SK-N-SH (cell line): ENCODE measurements at regions not wholly inside any gene's neighbourhood (a gene's known extent, or its start where the extent isn't known, plus 50 kb on each side); places are given as distances from the start of the nearest gene placed in this dataset.
A peak's percentile ranks its signal among the peaks of the same experiment; 100 is the strongest.

Experiments
- CTCF ChIA-PET: fragments of 300-600, 350-600 bp; formaldehyde crosslinking; extraction: SDS; loops from one replicate; lab custom pipeline; 2021; lab: Yijun Ruan, JAX
- POLR2A ChIA-PET: fragments of 350-600 bp; sonication (Branson Sonifier 250); formaldehyde crosslinking; extraction: SDS; loops from one replicate; lab custom pipeline; 2020; ENCODE audit warnings: antibody characterized with exemption, inconsistent platforms; lab: Yijun Ruan, JAX
- DNase-seq: peaks from one replicate; pipeline ENCODE4 v3.0.0; 2012
- H2AFZ ChIP-seq: fragments of 200-600 bp; sonication (generic); 2 replicates; pipeline ENCODE4 v1.8.1; 2016; ENCODE audit warnings: antibody characterized with exemption, mild to moderate bottlenecking, low read depth
- H3F3A ChIP-seq: fragments of 200-600 bp; sonication (generic); replicated peaks from 2 replicates; pipeline ENCODE3; 2016; ENCODE audit warnings: antibody characterized with exemption, mild to moderate bottlenecking; ENCODE audit not compliant: insufficient read depth
- H3K27ac ChIP-seq, 2 experiments: fragments of 200-500 bp in 1 of 2; fragments of 200-600 bp in 1 of 2; sonication (Bioruptor generic) in 1 of 2; sonication (generic), shearing (Covaris generic) in 1 of 2; 2 replicates each; pipeline versions ENCODE4 v1.5.1 to v1.6.1; 2014 to 2016; ENCODE audit warnings: low read depth in 2 of 2, inconsistent platforms in 1 of 2, low read length in 1 of 2, mild to moderate bottlenecking in 1 of 2, mixed read lengths in 1 of 2
- H3K27me3 ChIP-seq: fragments of 200-600 bp; sonication (generic), shearing (Covaris generic); 2 replicates; pipeline ENCODE4 v1.6.1; 2016; ENCODE audit warnings: mixed run types; ENCODE audit not compliant: insufficient read depth
- H3K36me3 ChIP-seq, 2 experiments: fragments of 200-500 bp in 1 of 2; fragments of 200-600 bp in 1 of 2; sonication (Bioruptor generic) in 1 of 2; sonication (generic) in 1 of 2; replicated peaks in 1 of 2; 2 replicates each; pipeline versions ENCODE3 to v1.5.1; 2014 to 2016; ENCODE audit warnings: low read length in 1 of 2, mild to moderate bottlenecking in 1 of 2; ENCODE audit not compliant: insufficient read depth in 2 of 2, control insufficient read depth in 1 of 2
- H3K4me1 ChIP-seq, 2 experiments: fragments of 200-500 bp in 1 of 2; fragments of 200-600 bp in 1 of 2; sonication (Bioruptor generic) in 1 of 2; sonication (generic), shearing (Covaris generic) in 1 of 2; 2 replicates each; pipeline versions ENCODE4 v1.5.1 to v1.6.1; 2014 to 2016; ENCODE audit warnings: low read depth in 1 of 2, low read length in 1 of 2, mixed run types in 1 of 2; ENCODE audit not compliant: insufficient read depth in 2 of 2, control insufficient read depth in 1 of 2
- H3K4me2 ChIP-seq: fragments of 200-600 bp; sonication (generic), shearing (Covaris generic); 2 replicates; pipeline ENCODE4 v1.6.1; 2017; ENCODE audit warnings: mixed run types
- H3K4me3 ChIP-seq, 2 experiments: fragments of 200-500 bp in 1 of 2; fragments of 200-600 bp in 1 of 2; sonication (Bioruptor generic) in 1 of 2; sonication (generic), shearing (Covaris generic) in 1 of 2; 2 replicates each; pipeline versions ENCODE4 v1.5.1 to v1.8.1; 2014 to 2016; ENCODE audit warnings: low read depth in 2 of 2, inconsistent platforms in 1 of 2, low read length in 1 of 2, mild to moderate bottlenecking in 1 of 2, mixed read lengths in 1 of 2, moderate library complexity in 1 of 2
- H3K79me2 ChIP-seq: fragments of 200-600 bp; sonication (generic); 2 replicates; pipeline ENCODE4 v1.8.1; 2017; ENCODE audit warnings: mild to moderate bottlenecking; ENCODE audit not compliant: insufficient read depth
- H3K9ac ChIP-seq: fragments of 200-600 bp; sonication (generic); 2 replicates; pipeline ENCODE4 v1.6.1; 2017; ENCODE audit warnings: mixed run types
- H3K9me2 ChIP-seq: fragments of 200-600 bp; sonication (generic); 2 replicates; pipeline ENCODE4 v1.6.1; 2017; ENCODE audit warnings: mixed run types
- H3K9me3 ChIP-seq: fragments of 200-600 bp; sonication (generic); 2 replicates; pipeline ENCODE4 v1.6.1; 2017; ENCODE audit warnings: mixed run types, mild to moderate bottlenecking, moderate library complexity
- H4K20me1 ChIP-seq: fragments of 200-600 bp; sonication (generic); 2 replicates; pipeline ENCODE4 v1.6.1; 2017; ENCODE audit warnings: mild to moderate bottlenecking, mixed run types; ENCODE audit not compliant: insufficient read depth
- EP300 ChIP-seq, 2 experiments: IDR thresholded peaks; 2 replicates each; pipeline versions ENCODE4 v1.4.0 to v1.6.1; 2012; ENCODE audit warnings: borderline replicate concordance in 1 of 2, low read depth in 1 of 2, low read length in 1 of 2
- EZH2phosphoT487 ChIP-seq: fragments of 200-600 bp; sonication (generic); IDR thresholded peaks from 2 replicates; pipeline ENCODE4 v1.6.1; 2017; ENCODE audit warnings: low read depth, mixed run types, mild to moderate bottlenecking, antibody characterized with exemption, moderate library complexity, borderline replicate concordance
- FOSL2 ChIP-seq: IDR thresholded peaks from 2 replicates; pipeline ENCODE4 v1.4.0; 2012; ENCODE audit warnings: low read depth, mild to moderate bottlenecking, moderate library complexity, borderline replicate concordance
- FOXM1 ChIP-seq: IDR thresholded peaks from 2 replicates; pipeline ENCODE4 v1.4.0; 2012; ENCODE audit warnings: low read depth, mild to moderate bottlenecking
- JUND ChIP-seq: IDR thresholded peaks from 2 replicates; pipeline ENCODE4 v1.4.0; 2012
- MEF2A ChIP-seq: IDR thresholded peaks from 2 replicates; pipeline ENCODE4 v1.4.0; 2012; ENCODE audit warnings: low read depth, borderline replicate concordance
- MXI1 ChIP-seq: IDR thresholded peaks from 2 replicates; pipeline ENCODE4 v1.6.1; 2012; ENCODE audit warnings: mild to moderate bottlenecking, low read depth, low read length, improper control_type of control experiment
- RFX5 ChIP-seq: IDR thresholded peaks from 2 replicates; pipeline ENCODE4 v1.6.1; 2012; ENCODE audit warnings: mild to moderate bottlenecking, improper control_type of control experiment, low read length
- TAF1 ChIP-seq: IDR thresholded peaks from 2 replicates; pipeline ENCODE4 v1.6.1; 2012; ENCODE audit warnings: low read depth, mild to moderate bottlenecking, low read length, moderate library complexity, borderline replicate concordance
- TEAD4 ChIP-seq: IDR thresholded peaks from 2 replicates; pipeline ENCODE4 v1.4.0; 2012; ENCODE audit warnings: mild to moderate bottlenecking, borderline replicate concordance; ENCODE audit not compliant: insufficient read depth
- YY1 ChIP-seq: IDR thresholded peaks from 2 replicates; pipeline ENCODE4 v1.4.0; 2012; ENCODE audit warnings: low read depth, mild to moderate bottlenecking
- WGBS: methylation state at CpG from one replicate; pipeline ENCODE4 v1.1.6; 2017; ENCODE audit warnings: low lambda C conversion rate; 5-methylcytosine and 5-hydroxymethylcytosine counted together
- TF ChIP-seq, protein P1 (sequence below): fragments of 150-350 bp; IDR thresholded peaks from 2 replicates; pipeline ENCODE4 v1.6.1; 2017; ENCODE audit warnings: antibody characterized with exemption, low read length, low read depth, borderline replicate concordance
- TF ChIP-seq, protein P2 (sequence below): fragments of 150-350 bp; IDR thresholded peaks from 2 replicates; pipeline ENCODE4 v1.6.1; 2016; ENCODE audit warnings: mild to moderate bottlenecking, low read depth, low read length
- TF ChIP-seq, protein P3 (sequence below): fragments of 200-600 bp; sonication (generic); IDR thresholded peaks from 2 replicates; pipeline ENCODE4 v1.6.1; 2017; ENCODE audit warnings: antibody characterized with exemption, mild to moderate bottlenecking, moderate library complexity
- TF ChIP-seq, protein P4 (sequence below): IDR thresholded peaks from 2 replicates; pipeline ENCODE4 v1.4.0; 2012; ENCODE audit warnings: low read depth, borderline replicate concordance

DNA sequence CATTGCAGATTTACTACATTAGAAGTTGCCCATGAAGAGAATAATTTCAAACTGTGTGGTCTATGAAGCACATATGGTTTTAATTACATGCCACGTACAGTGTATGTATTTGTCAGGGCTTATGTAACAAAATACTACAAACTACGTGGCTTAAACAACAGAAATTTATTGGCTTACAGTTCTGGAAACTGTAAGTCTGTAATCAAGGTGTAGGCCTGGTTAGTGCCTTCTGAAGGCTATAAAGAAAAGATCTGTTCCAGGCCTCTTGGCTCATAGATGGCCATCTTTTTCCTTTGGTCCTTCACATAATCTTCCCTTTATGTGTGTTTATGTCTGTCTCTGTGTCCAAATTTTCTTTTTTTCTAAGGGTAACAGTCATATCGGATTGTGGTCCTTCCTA is 1160.2 kb downstream of the FAM133A start:
- Histone ChIP-seq H3K27me3 (no peaks in the 10 kb centered on the region), H3K9me3 (no peaks in the 10 kb centered on the region), H3K4me2 (no peak overlapping the region), H3K27ac (no peak overlapping the region), H2AFZ (no peak overlapping the region), H3K9me2 (no peaks in the 10 kb centered on the region)
- DNase-seq, result no peak
- TF ChIP-seq, protein P1, sequence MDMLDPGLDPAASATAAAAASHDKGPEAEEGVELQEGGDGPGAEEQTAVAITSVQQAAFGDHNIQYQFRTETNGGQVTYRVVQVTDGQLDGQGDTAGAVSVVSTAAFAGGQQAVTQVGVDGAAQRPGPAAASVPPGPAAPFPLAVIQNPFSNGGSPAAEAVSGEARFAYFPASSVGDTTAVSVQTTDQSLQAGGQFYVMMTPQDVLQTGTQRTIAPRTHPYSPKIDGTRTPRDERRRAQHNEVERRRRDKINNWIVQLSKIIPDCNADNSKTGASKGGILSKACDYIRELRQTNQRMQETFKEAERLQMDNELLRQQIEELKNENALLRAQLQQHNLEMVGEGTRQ, result no peak
- TF ChIP-seq MEF2A (no peak), EP300 (IDR thresholded peaks at IDR 0.05; ENCODE audit: borderline replicate concordance in 1 of 2, low read depth in 1 of 2, low read length in 1 of 2) (no peak)
- TF ChIP-seq, all 33 proteins: peak for 0
- ChIA-PET POLR2A (no interaction called here), CTCF (no interaction called here)
- Histone ChIP-seq H3K36me3 (no peaks in the 10 kb centered on the region), H3F3A (no peaks in the 10 kb centered on the region), H3K9ac (no peak overlapping the region), H3K79me2 (no peaks in the 10 kb centered on the region), H3K4me3 (no peak overlapping the region), H3K4me1 (no peaks in the 10 kb centered on the region), H4K20me1 (no peaks in the 10 kb centered on the region)
- 3% methylated on average over 3 of the region's 3 CpGs for WGBS

DNA sequence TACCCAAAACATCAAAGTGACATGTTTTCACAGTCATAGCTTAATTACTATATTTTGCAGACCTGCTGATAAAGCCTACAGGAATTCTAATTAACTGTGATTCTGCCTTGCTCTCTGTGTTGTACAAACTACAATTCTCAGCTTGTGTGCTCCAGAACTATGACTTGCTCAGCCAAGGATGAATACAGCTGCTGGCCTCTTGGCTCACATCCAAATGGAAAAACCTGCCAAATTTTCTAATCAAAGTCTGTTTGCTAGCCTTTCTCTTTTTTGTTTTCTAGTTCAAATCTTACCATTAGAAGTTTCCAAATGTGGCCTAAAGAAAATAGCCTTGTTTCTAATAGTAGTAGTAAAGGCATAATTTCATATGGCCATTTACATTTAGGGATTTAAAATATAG is 1176.8 kb downstream of the FAM133A start:
- H3F3A ChIP-seq, result no peaks in the 10 kb centered on the region

More for the DNA sequence above, 1176.8 kb downstream of the FAM133A start:
- Histone ChIP-seq H3K9me2 (no peaks in the 10 kb centered on the region), H2AFZ (no peak overlapping the region), H4K20me1 (no peaks in the 10 kb centered on the region), H3K4me2 (no peak overlapping the region), H3K9me3 (no peaks in the 10 kb centered on the region), H3K4me1 (no peaks in the 10 kb centered on the region), H3K9ac (no peak overlapping the region), H3K27me3 (no peaks in the 10 kb centered on the region), H3K36me3 (no peaks in the 10 kb centered on the region), H3K79me2 (no peaks in the 10 kb centered on the region), H3K27ac (no peak overlapping the region)
- DNase-seq, result peak; percentile 4
- ChIA-PET CTCF (no interaction called here), POLR2A (no interaction called here)
- TF ChIP-seq, protein P2, sequence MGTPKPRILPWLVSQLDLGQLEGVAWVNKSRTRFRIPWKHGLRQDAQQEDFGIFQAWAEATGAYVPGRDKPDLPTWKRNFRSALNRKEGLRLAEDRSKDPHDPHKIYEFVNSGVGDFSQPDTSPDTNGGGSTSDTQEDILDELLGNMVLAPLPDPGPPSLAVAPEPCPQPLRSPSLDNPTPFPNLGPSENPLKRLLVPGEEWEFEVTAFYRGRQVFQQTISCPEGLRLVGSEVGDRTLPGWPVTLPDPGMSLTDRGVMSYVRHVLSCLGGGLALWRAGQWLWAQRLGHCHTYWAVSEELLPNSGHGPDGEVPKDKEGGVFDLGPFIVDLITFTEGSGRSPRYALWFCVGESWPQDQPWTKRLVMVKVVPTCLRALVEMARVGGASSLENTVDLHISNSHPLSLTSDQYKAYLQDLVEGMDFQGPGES, result no peak
- TF ChIP-seq FOXM1, result no peak
- TF ChIP-seq TEAD4, result no peak
- TF ChIP-seq MXI1, result no peak
- no peak for TF ChIP-seq FOSL2
- no peak for TF ChIP-seq RFX5
- no peak for TF ChIP-seq YY1
- TF ChIP-seq, protein P3, sequence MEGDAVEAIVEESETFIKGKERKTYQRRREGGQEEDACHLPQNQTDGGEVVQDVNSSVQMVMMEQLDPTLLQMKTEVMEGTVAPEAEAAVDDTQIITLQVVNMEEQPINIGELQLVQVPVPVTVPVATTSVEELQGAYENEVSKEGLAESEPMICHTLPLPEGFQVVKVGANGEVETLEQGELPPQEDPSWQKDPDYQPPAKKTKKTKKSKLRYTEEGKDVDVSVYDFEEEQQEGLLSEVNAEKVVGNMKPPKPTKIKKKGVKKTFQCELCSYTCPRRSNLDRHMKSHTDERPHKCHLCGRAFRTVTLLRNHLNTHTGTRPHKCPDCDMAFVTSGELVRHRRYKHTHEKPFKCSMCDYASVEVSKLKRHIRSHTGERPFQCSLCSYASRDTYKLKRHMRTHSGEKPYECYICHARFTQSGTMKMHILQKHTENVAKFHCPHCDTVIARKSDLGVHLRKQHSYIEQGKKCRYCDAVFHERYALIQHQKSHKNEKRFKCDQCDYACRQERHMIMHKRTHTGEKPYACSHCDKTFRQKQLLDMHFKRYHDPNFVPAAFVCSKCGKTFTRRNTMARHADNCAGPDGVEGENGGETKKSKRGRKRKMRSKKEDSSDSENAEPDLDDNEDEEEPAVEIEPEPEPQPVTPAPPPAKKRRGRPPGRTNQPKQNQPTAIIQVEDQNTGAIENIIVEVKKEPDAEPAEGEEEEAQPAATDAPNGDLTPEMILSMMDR, result no peak
- TF ChIP-seq, protein P4, sequence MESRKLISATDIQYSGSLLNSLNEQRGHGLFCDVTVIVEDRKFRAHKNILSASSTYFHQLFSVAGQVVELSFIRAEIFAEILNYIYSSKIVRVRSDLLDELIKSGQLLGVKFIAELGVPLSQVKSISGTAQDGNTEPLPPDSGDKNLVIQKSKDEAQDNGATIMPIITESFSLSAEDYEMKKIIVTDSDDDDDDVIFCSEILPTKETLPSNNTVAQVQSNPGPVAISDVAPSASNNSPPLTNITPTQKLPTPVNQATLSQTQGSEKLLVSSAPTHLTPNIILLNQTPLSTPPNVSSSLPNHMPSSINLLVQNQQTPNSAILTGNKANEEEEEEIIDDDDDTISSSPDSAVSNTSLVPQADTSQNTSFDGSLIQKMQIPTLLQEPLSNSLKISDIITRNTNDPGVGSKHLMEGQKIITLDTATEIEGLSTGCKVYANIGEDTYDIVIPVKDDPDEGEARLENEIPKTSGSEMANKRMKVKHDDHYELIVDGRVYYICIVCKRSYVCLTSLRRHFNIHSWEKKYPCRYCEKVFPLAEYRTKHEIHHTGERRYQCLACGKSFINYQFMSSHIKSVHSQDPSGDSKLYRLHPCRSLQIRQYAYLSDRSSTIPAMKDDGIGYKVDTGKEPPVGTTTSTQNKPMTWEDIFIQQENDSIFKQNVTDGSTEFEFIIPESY, result no peak
- no peak for TF ChIP-seq TAF1
- TF ChIP-seq EZH2phosphoT487, result no peak
- TF ChIP-seq JUND, result no peak
- TF ChIP-seq, all 33 proteins: peak for 0
- H3K4me3 ChIP-seq, result no peak overlapping the region
